ENCODE measurements at regions not wholly inside any gene's neighbourhood (a gene's known extent, or its start where the extent isn't known, plus 50 kb on each side); places are given as distances from the start of the nearest gene placed in this dataset.

DNA sequence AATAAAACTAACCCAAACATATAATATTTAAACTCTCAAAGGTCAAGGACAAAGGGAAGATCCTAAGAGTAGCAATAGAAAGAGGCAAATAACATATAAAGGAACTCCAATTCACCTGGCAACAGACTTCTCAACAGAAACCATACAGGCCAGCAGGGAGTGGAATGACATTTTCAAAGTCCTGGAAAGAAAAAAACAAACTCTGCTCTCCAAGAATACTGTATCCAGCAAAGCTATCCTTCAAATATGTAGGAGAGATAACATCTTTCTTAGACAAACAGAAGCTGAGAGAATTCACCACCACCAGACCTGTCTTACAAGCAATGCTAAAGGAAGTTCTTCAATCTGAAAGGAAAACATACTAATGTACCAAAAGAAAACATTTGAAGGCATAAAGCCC is 51.5 kb upstream of the TMEM158 start:
- H3K27ac ChIP-seq = no peak overlapping the region
- TF ChIP-seq, protein P1, sequence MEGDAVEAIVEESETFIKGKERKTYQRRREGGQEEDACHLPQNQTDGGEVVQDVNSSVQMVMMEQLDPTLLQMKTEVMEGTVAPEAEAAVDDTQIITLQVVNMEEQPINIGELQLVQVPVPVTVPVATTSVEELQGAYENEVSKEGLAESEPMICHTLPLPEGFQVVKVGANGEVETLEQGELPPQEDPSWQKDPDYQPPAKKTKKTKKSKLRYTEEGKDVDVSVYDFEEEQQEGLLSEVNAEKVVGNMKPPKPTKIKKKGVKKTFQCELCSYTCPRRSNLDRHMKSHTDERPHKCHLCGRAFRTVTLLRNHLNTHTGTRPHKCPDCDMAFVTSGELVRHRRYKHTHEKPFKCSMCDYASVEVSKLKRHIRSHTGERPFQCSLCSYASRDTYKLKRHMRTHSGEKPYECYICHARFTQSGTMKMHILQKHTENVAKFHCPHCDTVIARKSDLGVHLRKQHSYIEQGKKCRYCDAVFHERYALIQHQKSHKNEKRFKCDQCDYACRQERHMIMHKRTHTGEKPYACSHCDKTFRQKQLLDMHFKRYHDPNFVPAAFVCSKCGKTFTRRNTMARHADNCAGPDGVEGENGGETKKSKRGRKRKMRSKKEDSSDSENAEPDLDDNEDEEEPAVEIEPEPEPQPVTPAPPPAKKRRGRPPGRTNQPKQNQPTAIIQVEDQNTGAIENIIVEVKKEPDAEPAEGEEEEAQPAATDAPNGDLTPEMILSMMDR (IDR thresholded peaks at IDR 0.05) = no peak
- FAIRE-seq = no peak
- H3K4me3 ChIP-seq = no peak overlapping the region
- H3K9me3 ChIP-seq = no peaks in the 10 kb centered on the region
- H3K27me3 ChIP-seq = no peaks in the 10 kb centered on the region
- no peaks in the 10 kb centered on the region for H3K4me1 ChIP-seq
- DNase-seq = no peak
- intact Hi-C loops (cut with DNase I) = no loop called here
- no peaks in the 10 kb centered on the region for H3K36me3 ChIP-seq
- ATAC-seq = no peak

DNA sequence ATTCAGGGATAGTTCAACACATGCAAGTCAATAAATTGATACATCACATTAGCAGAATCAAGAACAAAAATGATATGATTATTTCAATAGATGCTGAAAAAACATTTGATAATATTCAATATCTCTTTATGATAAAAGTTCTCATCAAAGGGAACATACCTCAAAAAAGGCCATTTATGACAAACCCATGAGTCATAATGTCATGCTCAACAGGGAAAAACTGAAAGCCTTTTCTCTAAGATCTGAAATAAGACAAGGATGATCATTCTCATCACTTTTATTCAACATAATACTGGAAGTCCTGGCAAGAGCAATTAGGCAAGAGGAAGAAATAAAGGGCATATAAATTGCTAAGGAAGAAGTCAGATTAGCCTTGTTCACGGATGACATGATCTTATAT is 54.1 kb upstream of the TMEM158 start:
- TF ChIP-seq, protein P1 (IDR thresholded peaks at IDR 0.05) = no peak
- 57 to 59% methylated on average over 1 of the region's 1 CpG for WGBS, 2 donors
- intact Hi-C loops (cut with DNase I) = no loop called here
- ATAC-seq (no peak), DNase-seq (no peak), FAIRE-seq (no peak)
- Histone ChIP-seq H3K27ac (no peak overlapping the region), H3K27me3 (no peaks in the 10 kb centered on the region), H3K9me3 (no peaks in the 10 kb centered on the region), H3K36me3 (no peaks in the 10 kb centered on the region), H3K4me1 (no peaks in the 10 kb centered on the region), H3K4me3 (no peak overlapping the region)

DNA sequence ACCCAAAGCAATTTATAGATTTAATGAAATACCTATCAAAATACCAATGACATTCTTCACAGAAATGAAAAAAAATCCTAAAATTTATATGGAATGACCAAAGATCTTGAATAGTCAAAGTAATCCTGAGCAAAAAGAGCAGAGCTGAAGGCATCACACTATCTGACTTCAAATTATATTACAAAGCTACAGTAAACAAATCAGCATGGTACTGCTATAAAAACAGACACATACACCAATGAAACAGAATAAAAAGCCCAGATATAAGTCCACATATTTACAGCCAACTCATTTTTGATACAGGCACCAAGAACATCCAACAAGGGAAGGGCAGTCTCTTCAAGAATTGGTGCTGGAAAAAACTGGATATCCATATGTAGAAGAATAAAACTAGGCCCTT is 54.9 kb upstream of the TMEM158 start:
- no peaks in the 10 kb centered on the region for H3K36me3 ChIP-seq
- FAIRE-seq (no peak), ATAC-seq (no peak), DNase-seq (no peak)
- no peaks in the 10 kb centered on the region for H3K9me3 ChIP-seq
- H3K27me3 ChIP-seq = no peaks in the 10 kb centered on the region
- H3K27ac ChIP-seq = no peak overlapping the region
- intact Hi-C loops (cut with DNase I) = no loop called here
- no peak overlapping the region for H3K4me3 ChIP-seq
- no peaks in the 10 kb centered on the region for H3K4me1 ChIP-seq
- TF ChIP-seq, protein P1 (IDR thresholded peaks at IDR 0.05) = no peak

DNA sequence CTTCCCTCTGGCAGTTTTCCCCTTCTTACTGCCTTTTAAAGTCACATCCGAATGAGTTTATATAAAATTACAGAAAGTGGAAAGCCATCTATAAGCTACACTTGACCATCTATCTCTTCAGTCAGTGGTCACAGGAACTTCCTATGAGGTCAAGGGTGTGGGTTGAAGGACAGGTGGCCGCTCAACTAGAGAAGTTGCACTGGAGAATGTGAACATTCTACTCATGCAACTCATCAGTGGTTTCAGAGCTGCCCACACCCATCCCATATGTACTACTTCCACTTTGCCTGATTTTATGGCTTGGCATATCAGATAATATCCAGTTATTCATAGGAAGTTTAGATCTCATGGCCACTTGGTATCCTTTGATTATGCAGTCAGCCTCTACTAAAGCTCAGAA is 57.4 kb upstream of the TMEM158 start:
- ATAC-seq (no peak), DNase-seq (no peak), FAIRE-seq (no peak)
- intact Hi-C loops (cut with DNase I) = no loop called here
- H3K27ac ChIP-seq = no peak overlapping the region
- WGBS, 2 donors = 60 to 70% methylated on average over 2 of the region's 2 CpGs
- H3K4me3 ChIP-seq = no peak overlapping the region
- no peaks in the 10 kb centered on the region for H3K9me3 ChIP-seq
- no peaks in the 10 kb centered on the region for H3K36me3 ChIP-seq
- no peaks in the 10 kb centered on the region for H3K4me1 ChIP-seq
- H3K27me3 ChIP-seq = no peaks in the 10 kb centered on the region
- TF ChIP-seq, protein P1 (IDR thresholded peaks at IDR 0.05) = no peak

DNA sequence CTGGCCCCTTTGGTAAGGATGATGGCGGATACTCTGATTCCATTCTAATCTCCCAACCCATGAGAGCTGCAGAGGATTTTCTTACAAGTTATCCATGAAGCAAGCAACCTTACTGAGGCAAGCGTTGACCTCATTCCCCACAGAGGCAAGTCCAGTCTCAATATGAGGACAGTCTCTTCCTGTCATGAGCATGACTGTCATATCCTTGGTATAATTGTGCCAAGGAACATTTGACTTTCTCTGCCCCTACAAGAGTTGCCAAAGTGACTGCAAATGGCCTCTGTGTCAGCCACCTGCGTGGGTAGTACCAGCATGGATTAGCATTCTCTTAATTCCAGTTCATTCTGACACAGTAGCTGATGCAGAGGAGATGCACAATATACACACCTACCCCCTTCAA is 71.2 kb upstream of the TMEM158 start:
- H3K4me3 ChIP-seq = no peak overlapping the region
- H3K36me3 ChIP-seq = no peaks in the 10 kb centered on the region
- intact Hi-C loops (cut with DNase I) = no loop called here
- 53 to 74% methylated on average over 3 of the region's 3 CpGs for WGBS, 2 donors
- no peaks in the 10 kb centered on the region for H3K9me3 ChIP-seq
- ATAC-seq (no peak), FAIRE-seq (no peak), DNase-seq (no peak)
- H3K4me1 ChIP-seq = no peaks in the 10 kb centered on the region
- H3K27ac ChIP-seq = no peak overlapping the region
- peaks cover 0 to 3% (median 0%) of the 10 kb centered on the region in 4 donors for H3K27me3 ChIP-seq
- TF ChIP-seq, protein P1 (IDR thresholded peaks at IDR 0.05) = no peak
